DMS79 (cell line): ENCODE measurements at regions not wholly inside any gene's neighbourhood (a gene's known extent, or its start where the extent isn't known, plus 50 kb on each side); places are given as distances from the start of the nearest gene placed in this dataset.

Experiments used
- DNase-seq: peaks from one replicate; lab custom pipeline; 2025; lab: John Stamatoyannopoulos, UW

GRCh38 chr3:120838441-120839091, 69.4 kb upstream of the STXBP5L start:
- no peak for DNase-seq

GRCh38 chr3:120839120-120839519, 68.9 kb upstream of the STXBP5L start:
- DNase-seq = no peak

- no peak for DNase-seq
These were observed 66.7 kb upstream of the STXBP5L start for GRCh38 chr3:120841264-120841663.

GRCh38 chr3:120846073-120846472, 61.9 kb upstream of the STXBP5L start:
- no peak for DNase-seq

GRCh38 chr3:120848503-120848902, 59.5 kb upstream of the STXBP5L start:
- no peak for DNase-seq

- no peak for DNase-seq
These were observed 57.4 kb upstream of the STXBP5L start for GRCh38 chr3:120850381-120851295.

GRCh38 chr3:120852412-120852811, 55.6 kb upstream of the STXBP5L start:
- no peak for DNase-seq

GRCh38 chr3:120853416-120853815, 54.6 kb upstream of the STXBP5L start:
- no peak for DNase-seq

GRCh38 chr3:120854908-120855526, 53.0 kb upstream of the STXBP5L start:
- DNase-seq = no peak

GRCh38 chr3:120855665-120856437, 52.2 kb upstream of the STXBP5L start:
- peak; percentile 14 for DNase-seq
